ENCODE measurements at regions not wholly inside any gene's neighbourhood (a gene's known extent, or its start where the extent isn't known, plus 50 kb on each side); places are given as distances from the start of the nearest gene placed in this dataset.

- no peak overlapping the region for H3K4me3 ChIP-seq (ENCODE audit: low read depth, low read length)
- TF ChIP-seq, protein P1, sequence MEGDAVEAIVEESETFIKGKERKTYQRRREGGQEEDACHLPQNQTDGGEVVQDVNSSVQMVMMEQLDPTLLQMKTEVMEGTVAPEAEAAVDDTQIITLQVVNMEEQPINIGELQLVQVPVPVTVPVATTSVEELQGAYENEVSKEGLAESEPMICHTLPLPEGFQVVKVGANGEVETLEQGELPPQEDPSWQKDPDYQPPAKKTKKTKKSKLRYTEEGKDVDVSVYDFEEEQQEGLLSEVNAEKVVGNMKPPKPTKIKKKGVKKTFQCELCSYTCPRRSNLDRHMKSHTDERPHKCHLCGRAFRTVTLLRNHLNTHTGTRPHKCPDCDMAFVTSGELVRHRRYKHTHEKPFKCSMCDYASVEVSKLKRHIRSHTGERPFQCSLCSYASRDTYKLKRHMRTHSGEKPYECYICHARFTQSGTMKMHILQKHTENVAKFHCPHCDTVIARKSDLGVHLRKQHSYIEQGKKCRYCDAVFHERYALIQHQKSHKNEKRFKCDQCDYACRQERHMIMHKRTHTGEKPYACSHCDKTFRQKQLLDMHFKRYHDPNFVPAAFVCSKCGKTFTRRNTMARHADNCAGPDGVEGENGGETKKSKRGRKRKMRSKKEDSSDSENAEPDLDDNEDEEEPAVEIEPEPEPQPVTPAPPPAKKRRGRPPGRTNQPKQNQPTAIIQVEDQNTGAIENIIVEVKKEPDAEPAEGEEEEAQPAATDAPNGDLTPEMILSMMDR (IDR thresholded peaks at IDR 0.05; ENCODE audit: borderline replicate concordance, insufficient read depth, low read depth, low read length), result no peak
Observed at GRCh38 chr7:118094044-118094443, 89.9 kb upstream of the LSM8 start.

- no peak overlapping the region for H3K4me3 ChIP-seq (ENCODE audit: low read depth, low read length)
- TF ChIP-seq, protein P1 (IDR thresholded peaks at IDR 0.05; ENCODE audit: borderline replicate concordance, insufficient read depth, low read depth, low read length), result peak; percentile 19; the same call in 1 of the 2 replicates
Observed at GRCh38 chr7:118104812-118105441, 79.0 kb upstream of the LSM8 start.

DNA sequence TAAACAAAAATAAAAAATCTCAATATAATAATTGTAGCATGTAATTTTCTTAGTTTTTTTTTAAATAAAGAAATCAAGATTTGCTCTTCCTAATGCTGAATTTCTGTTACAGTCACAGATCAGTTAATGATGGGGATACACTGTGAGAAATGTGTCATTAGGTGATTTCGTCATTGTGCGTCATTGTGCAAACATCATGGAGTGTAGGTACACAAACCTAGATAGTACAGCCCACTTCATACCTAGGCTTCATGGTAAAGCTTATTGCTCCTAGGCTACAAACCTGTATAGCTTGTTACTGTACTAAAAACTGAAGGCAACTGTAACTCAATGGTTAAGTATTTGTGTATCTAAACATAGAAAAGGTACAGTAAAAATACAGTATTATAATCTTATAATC is 74.4 kb upstream of the LSM8 start:
- TF ChIP-seq, protein P1 (IDR thresholded peaks at IDR 0.05; ENCODE audit: borderline replicate concordance, insufficient read depth, low read depth, low read length), result no peak
- H3K4me3 ChIP-seq (ENCODE audit: low read depth, low read length), result no peak overlapping the region

DNA sequence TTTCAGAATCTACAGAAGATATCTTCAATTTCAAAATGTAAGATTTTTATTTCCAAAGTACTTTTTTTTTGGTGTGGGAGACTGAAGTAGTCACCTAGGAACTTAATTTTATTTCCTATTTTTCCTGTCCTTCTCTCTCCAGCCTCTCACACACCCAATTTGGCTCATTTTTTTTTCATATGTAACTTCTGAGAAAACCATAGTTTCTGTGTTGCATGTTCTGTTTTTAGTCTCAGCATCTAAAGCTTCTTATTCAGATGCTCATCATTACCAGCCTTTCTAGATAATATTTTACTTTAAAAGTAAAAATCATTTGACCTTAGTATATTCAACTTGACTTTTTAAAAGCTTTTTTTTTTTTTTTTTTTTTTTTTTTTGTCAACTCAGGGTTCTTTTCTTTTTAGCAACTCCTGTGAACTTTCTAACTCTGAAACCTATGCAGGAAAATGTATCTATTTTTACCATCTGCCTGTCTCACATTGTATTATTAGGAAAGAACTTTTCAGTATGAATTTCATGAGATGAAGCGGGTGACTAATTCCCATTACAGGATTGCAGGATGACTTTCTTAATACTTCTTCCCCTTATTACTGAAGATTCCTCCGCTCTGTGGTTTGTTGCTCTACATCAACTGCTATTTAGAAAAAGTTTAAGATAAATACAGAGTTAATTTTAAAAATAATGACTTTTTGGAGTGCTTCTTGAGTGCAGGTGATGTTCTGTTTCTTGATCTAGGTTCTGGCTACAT is 73.6 kb upstream of the LSM8 start:
- no peak overlapping the region for H3K4me3 ChIP-seq (ENCODE audit: low read depth, low read length)
- TF ChIP-seq, protein P1 (IDR thresholded peaks at IDR 0.05; ENCODE audit: borderline replicate concordance, insufficient read depth, low read depth, low read length), result no peak

DNA sequence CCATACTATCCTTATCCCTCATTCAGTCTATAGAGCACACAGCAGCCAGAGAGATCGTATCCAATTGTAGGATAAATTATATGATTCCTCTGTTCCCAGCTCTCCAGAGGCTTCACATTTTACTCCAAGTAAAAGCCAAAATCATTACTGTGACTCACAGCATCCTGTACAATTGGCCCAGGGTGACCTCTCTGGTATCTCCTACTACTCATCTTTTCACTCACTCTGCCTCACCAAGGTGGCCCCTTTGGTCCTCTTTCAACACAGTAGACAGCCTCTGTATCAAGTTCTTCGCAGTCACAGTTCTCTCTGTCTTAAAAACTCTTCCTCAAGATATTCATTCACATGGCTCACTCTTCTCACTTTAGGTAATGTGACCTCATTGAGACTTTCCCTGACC is 72.6 kb upstream of the LSM8 start:
- TF ChIP-seq, protein P1 (IDR thresholded peaks at IDR 0.05; ENCODE audit: borderline replicate concordance, insufficient read depth, low read depth, low read length), result no peak
- no peak overlapping the region for H3K4me3 ChIP-seq (ENCODE audit: low read depth, low read length)

- TF ChIP-seq, protein P1 (IDR thresholded peaks at IDR 0.05; ENCODE audit: borderline replicate concordance, insufficient read depth, low read depth, low read length), result no peak
- no peak overlapping the region for H3K4me3 ChIP-seq (ENCODE audit: low read depth, low read length)
Observed at GRCh38 chr7:118114175-118114574, 69.8 kb upstream of the LSM8 start.

All from GM12875 (cell line).